Endodermal cell (in vitro differentiated cells): ENCODE measurements at regions not wholly inside any gene's neighbourhood (a gene's known extent, or its start where the extent isn't known, plus 50 kb on each side); places are given as distances from the start of the nearest gene placed in this dataset.
A peak's percentile ranks its signal among the peaks of the same experiment; 100 is the strongest.

Experiments used
- DNase-seq: peaks from one replicate; pipeline ENCODE4 v3.0.0-alpha.2; 2017
- H3K27ac ChIP-seq: 2 replicates; pipeline ENCODE4 v1.5.1; 2013; ENCODE audit warnings: mild to moderate bottlenecking, low read depth, low read length, moderate library complexity
- H3K27me3 ChIP-seq: 2 replicates; pipeline ENCODE4 v1.6.1; 2013; ENCODE audit warnings: mild to moderate bottlenecking, low read length, moderate library complexity; ENCODE audit not compliant: insufficient read depth, control insufficient read depth, poor library complexity, severe bottlenecking
- H3K36me3 ChIP-seq: 2 replicates; pipeline ENCODE4 v1.7.0; 2013; ENCODE audit warnings: mild to moderate bottlenecking, low read length, moderate library complexity; ENCODE audit not compliant: control insufficient read depth, insufficient read depth
- H3K4me1 ChIP-seq: one replicate; pipeline ENCODE4 v1.7.0; 2013; ENCODE audit warnings: low read length; ENCODE audit not compliant: control insufficient read depth, insufficient read depth
- H3K4me3 ChIP-seq: 2 replicates; pipeline ENCODE4 v1.5.1; 2013; ENCODE audit warnings: mild to moderate bottlenecking, low read length, moderate library complexity
- H3K9ac ChIP-seq: 2 replicates; pipeline ENCODE4 v1.6.1; 2013; ENCODE audit warnings: mild to moderate bottlenecking, low read length, moderate library complexity; ENCODE audit not compliant: poor library complexity, severe bottlenecking; ENCODE audit errors: extremely low read depth
- H3K9me3 ChIP-seq: 2 replicates; pipeline ENCODE4 v1.6.1; 2013; ENCODE audit warnings: mild to moderate bottlenecking, low read length, moderate library complexity; ENCODE audit not compliant: control insufficient read depth
- H3K27ac Mint-ChIP-seq: 2 replicates; pipeline ENCODE4 v1.8.0; 2020; ENCODE audit warnings: mixed read lengths
- H3K27me3 Mint-ChIP-seq: 2 replicates; pipeline ENCODE4 v1.8.0; 2021; ENCODE audit warnings: mild to moderate bottlenecking, mixed read lengths; ENCODE audit not compliant: insufficient read depth
- H3K36me3 Mint-ChIP-seq: 2 replicates; pipeline ENCODE4 v1.8.0; 2020; ENCODE audit warnings: low read depth, mixed read lengths
- H3K4me1 Mint-ChIP-seq: 2 replicates; pipeline ENCODE4 v1.8.0; 2020; ENCODE audit warnings: mixed read lengths
- H3K4me3 Mint-ChIP-seq: 2 replicates; pipeline ENCODE4 v1.8.0; 2020; ENCODE audit warnings: mild to moderate bottlenecking, moderate library complexity, mixed read lengths
- H3K9me3 Mint-ChIP-seq: 2 replicates; pipeline ENCODE4 v1.8.0; 2020; ENCODE audit warnings: mild to moderate bottlenecking, mixed read lengths
- WGBS, 2 experiments: methylation state at CpG; one replicate each; pipeline versions ENCODE4 v1.1.5 to v1.1.7; 2013; ENCODE audit warnings: missing lambda C conversion rate in 2 of 2, mixed read lengths in 1 of 2; ENCODE audit not compliant: insufficient coverage in 1 of 2, insufficient read length in 1 of 2; 5-methylcytosine and 5-hydroxymethylcytosine counted together
- TF ChIP-seq, protein P1 (sequence below): fragments of 200-600 bp; sonication (generic); conservative IDR thresholded peaks from 2 replicates; pipeline ENCODE4 v1.5.0; 2021; ENCODE audit warnings: antibody characterized with exemption, mild to moderate bottlenecking

DNA sequence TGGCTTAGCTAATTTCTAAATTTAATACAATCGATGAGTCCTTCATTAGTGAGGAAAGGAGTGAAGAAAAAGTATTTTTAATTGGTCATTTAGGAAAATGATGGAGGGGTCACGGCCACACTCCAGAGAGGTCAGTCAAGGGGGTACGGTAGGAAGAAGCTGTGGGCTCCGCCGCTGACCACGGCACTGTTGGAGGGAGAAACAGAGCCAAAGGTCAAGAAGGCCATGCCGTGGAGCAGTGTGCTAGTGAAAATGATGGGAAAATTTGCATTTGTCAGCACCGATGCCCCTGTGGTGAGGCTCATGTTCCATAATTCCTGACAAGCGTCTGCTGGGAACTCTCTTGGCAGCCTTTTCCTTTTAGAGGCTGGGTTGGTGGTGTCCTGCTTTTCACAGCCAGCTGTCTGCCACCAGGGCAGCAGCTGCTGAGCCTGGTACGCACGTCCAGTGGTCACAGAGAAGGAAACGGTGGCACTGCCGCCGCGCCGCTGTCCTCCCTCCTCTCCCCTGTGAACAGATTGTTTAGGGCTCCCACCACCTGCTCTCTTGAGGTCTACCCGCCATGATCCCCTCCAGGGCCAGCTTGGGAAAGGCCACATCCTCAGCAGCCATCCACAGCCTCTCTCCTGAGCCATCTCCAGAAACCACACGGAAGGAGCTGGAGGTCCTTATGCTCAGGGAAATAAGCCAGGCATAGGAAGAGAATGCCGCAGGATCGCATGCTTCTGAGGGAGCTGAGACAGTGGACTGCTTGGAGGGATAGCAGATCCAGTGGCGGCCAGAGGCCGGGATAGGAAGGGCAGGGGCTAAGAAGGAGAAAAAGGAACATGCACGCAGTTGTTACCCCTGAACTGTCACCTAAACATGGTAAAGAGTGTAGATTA, 263.7 kb upstream of the PPP2R2D start:
- H3K36me3 Mint-ChIP-seq: no peaks in the 10 kb centered on the region
- peaks cover 19% of the 10 kb centered on the region for H3K9me3 Mint-ChIP-seq
- H3K4me3 Mint-ChIP-seq: no peak overlapping the region
- Histone ChIP-seq H3K4me1 (no peaks in the 10 kb centered on the region), H3K27ac (no peak overlapping the region), H3K4me3 (no peak overlapping the region), H3K36me3 (no peaks in the 10 kb centered on the region), H3K9ac (no peak overlapping the region), H3K9me3 (no peaks in the 10 kb centered on the region), H3K27me3 (no peaks in the 10 kb centered on the region)
- peaks cover 7% of the 10 kb centered on the region for H3K4me1 Mint-ChIP-seq
- H3K27me3 Mint-ChIP-seq: peaks cover 3% of the 10 kb centered on the region
- peak; percentile 35 for DNase-seq
- H3K27ac Mint-ChIP-seq: no peak overlapping the region
- TF ChIP-seq, protein P1, sequence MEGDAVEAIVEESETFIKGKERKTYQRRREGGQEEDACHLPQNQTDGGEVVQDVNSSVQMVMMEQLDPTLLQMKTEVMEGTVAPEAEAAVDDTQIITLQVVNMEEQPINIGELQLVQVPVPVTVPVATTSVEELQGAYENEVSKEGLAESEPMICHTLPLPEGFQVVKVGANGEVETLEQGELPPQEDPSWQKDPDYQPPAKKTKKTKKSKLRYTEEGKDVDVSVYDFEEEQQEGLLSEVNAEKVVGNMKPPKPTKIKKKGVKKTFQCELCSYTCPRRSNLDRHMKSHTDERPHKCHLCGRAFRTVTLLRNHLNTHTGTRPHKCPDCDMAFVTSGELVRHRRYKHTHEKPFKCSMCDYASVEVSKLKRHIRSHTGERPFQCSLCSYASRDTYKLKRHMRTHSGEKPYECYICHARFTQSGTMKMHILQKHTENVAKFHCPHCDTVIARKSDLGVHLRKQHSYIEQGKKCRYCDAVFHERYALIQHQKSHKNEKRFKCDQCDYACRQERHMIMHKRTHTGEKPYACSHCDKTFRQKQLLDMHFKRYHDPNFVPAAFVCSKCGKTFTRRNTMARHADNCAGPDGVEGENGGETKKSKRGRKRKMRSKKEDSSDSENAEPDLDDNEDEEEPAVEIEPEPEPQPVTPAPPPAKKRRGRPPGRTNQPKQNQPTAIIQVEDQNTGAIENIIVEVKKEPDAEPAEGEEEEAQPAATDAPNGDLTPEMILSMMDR: no peak
- 91 to 93% methylated on average over 8 to 23 of the region's 23 CpGs for WGBS, 2 experiments

DNA sequence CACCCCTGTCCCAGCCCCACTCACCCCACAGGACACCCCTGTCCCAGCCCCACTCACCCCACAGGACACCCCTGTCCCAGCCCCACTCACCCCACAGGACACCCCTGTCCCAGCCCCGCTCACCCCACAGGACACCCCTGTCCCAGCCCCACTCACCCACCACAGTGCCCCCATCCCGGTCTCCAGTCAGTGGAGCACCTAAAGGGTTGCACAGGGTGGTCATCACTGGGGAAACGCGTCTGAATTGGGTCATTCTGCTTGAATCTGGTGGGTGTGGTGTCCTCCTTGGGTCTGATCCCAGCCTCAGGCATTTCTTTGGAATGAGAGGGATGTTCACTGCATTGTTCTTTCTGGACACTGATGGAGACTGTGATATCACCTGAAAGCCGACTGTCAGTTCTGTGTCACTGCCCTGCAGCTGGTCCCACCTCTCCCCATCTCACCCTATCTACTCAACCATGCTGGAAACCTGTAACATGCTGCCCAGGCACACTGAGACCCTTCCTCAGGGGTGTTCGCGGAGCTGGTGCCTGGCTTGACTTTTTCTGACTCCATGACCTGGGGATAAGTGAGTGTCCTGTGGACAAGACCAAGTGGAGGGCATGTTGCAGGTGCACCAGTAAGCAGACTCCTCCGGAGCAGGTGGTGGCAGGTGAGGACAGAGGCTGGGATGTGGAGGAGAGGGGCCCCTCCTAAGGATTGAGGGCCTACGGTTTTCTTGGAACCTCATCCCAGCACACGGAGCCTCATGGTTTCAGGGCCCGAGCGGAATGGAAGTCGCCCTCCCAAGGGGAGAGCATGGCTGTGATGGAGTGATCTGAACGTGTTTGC, 262.5 kb upstream of the PPP2R2D start:
- H3K4me3 ChIP-seq: no peak overlapping the region

DNA sequence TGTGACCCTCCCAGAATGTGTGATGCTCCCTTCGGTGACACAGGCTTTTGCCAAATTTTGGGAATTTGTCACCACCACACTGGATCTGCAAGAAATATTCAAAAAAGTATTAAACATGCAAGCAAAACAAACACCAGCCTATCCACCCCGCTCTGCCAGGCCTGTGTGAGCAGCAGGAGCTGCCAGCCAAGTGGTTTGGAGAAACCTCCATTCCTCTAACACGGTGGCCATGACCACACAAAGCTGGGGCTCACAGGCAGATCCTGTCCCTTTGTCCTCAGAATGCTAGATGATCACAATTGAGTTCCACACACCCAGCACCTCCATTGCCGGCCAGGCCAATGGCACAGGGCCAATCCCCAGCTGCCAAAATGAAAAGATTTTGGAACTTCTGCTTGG, 261.9 kb upstream of the PPP2R2D start:
- Histone ChIP-seq H3K27me3 (no peaks in the 10 kb centered on the region), H3K4me3 (no peak overlapping the region), H3K27ac (no peak overlapping the region), H3K9me3 (no peaks in the 10 kb centered on the region), H3K9ac (no peak overlapping the region), H3K36me3 (no peaks in the 10 kb centered on the region), H3K4me1 (no peaks in the 10 kb centered on the region)
- peak; percentile 14 for DNase-seq
- H3K9me3 Mint-ChIP-seq: peaks cover 19% of the 10 kb centered on the region
- H3K4me1 Mint-ChIP-seq: peaks cover 7% of the 10 kb centered on the region
- 88 to 92% methylated on average over 2 to 4 of the region's 4 CpGs for WGBS, 2 experiments
- TF ChIP-seq, protein P1: no peak
- no peak overlapping the region for H3K4me3 Mint-ChIP-seq
- H3K36me3 Mint-ChIP-seq: no peaks in the 10 kb centered on the region
- H3K27ac Mint-ChIP-seq: no peak overlapping the region
- H3K27me3 Mint-ChIP-seq: peaks cover 3% of the 10 kb centered on the region

More for the DNA sequence above, 262.5 kb upstream of the PPP2R2D start:
- Mint-ChIP-seq H3K4me3 (no peak overlapping the region), H3K27me3 (peaks cover 3% of the 10 kb centered on the region), H3K36me3 (no peaks in the 10 kb centered on the region), H3K4me1 (peaks cover 7% of the 10 kb centered on the region), H3K27ac (no peak overlapping the region), H3K9me3 (peaks cover 19% of the 10 kb centered on the region)
- H3K9me3 ChIP-seq: no peaks in the 10 kb centered on the region
- no peaks in the 10 kb centered on the region for H3K4me1 ChIP-seq
- TF ChIP-seq, protein P1: no peak
- WGBS, 2 experiments: 93% methylated on average over 8 to 14 of the region's 14 CpGs
- DNase-seq: peak; percentile 15
- no peaks in the 10 kb centered on the region for H3K27me3 ChIP-seq
- no peaks in the 10 kb centered on the region for H3K36me3 ChIP-seq
- H3K27ac ChIP-seq: no peak overlapping the region
- H3K9ac ChIP-seq: no peak overlapping the region
